ENCODE measurements at regions not wholly inside any gene's neighbourhood (a gene's known extent, or its start where the extent isn't known, plus 50 kb on each side); places are given as distances from the start of the nearest gene placed in this dataset.

DNA sequence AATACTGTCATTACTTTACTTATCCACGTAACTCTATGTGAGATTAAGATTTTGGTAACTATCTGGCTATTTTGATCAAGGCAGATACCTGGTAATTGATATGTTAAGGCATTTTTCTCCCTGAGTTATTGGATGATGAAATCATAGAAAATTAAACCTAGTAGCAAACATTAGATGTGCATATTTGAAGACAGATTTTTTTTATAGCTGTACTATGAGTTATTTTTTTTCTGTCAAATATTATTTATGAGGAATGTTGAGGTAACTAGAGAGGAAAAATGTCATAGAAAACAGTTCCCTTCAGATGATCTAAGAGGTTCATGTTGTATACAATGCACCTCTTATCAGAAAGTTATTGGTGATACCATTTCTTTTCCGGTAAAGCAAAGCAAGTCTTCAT is 64.9 kb upstream of the SLC38A2 start:
- no peaks in the 10 kb centered on the region for H4K20me1 ChIP-seq (ENCODE audit: insufficient read depth)

DNA sequence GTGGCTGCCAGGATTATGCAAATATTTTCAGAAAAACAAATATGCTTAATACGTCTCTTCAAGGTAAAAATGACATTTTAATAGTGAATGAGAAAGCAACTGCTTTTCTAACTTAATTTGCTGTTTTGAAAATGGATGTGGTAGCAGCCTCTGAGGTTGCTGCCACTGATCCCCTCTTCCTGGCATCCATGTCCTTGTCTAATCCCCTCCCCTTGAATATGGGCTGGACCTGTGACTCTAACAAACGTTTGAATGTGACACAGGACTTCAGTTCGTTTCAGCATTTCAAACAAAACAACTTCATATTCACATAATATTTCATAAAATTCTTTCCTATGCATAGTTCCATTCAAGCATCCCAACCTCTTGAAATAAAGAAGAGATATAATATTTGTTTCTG is 64.2 kb upstream of the SLC38A2 start:
- WGBS (ENCODE audit: low lambda C conversion rate) = 54% methylated on average over 3 of the region's 3 CpGs
- Histone ChIP-seq H3K4me2 (no peak overlapping the region), H3K4me1 (ENCODE audit: control insufficient read depth in 1 of 2, insufficient read depth in 2 of 2, low read depth in 1 of 2, low read length in 1 of 2) (peaks cover 2 to 42% of the 10 kb centered on the region in 2 experiments; a peak in 3 of 4 replicates), H3F3A (replicated peaks; ENCODE audit: insufficient read depth) (peaks cover 14% of the 10 kb centered on the region), H4K20me1 (ENCODE audit: insufficient read depth) (no peaks in the 10 kb centered on the region), H3K9ac (no peak overlapping the region), H3K4me3 (ENCODE audit: low read depth in 2 of 2, low read length in 1 of 2) (no peak overlapping the region), H3K79me2 (ENCODE audit: insufficient read depth) (no peaks in the 10 kb centered on the region), H2AFZ (ENCODE audit: low read depth) (no peak overlapping the region), H3K27me3 (ENCODE audit: insufficient read depth) (no peaks in the 10 kb centered on the region), H3K36me3 (replicated peaks in 1 of 2; ENCODE audit: control insufficient read depth in 1 of 2, insufficient read depth in 2 of 2, low read length in 1 of 2) (no peaks in the 10 kb centered on the region), H3K9me2 (no peaks in the 10 kb centered on the region), H3K27ac (ENCODE audit: low read depth in 2 of 2, low read length in 1 of 2) (no peak overlapping the region), H3K9me3 (no peaks in the 10 kb centered on the region)
- CTCF ChIA-PET = no interaction called here
- DNase-seq = no peak
- POLR2A ChIA-PET = no interaction called here
- TF ChIP-seq, protein P1, sequence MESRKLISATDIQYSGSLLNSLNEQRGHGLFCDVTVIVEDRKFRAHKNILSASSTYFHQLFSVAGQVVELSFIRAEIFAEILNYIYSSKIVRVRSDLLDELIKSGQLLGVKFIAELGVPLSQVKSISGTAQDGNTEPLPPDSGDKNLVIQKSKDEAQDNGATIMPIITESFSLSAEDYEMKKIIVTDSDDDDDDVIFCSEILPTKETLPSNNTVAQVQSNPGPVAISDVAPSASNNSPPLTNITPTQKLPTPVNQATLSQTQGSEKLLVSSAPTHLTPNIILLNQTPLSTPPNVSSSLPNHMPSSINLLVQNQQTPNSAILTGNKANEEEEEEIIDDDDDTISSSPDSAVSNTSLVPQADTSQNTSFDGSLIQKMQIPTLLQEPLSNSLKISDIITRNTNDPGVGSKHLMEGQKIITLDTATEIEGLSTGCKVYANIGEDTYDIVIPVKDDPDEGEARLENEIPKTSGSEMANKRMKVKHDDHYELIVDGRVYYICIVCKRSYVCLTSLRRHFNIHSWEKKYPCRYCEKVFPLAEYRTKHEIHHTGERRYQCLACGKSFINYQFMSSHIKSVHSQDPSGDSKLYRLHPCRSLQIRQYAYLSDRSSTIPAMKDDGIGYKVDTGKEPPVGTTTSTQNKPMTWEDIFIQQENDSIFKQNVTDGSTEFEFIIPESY (IDR thresholded peaks at IDR 0.05; ENCODE audit: borderline replicate concordance, low read depth) = no peak
- TF ChIP-seq MEF2A (IDR thresholded peaks at IDR 0.05; ENCODE audit: borderline replicate concordance, low read depth) (no peak), GATA2 (CRISPR knock-in tag; IDR thresholded peaks at IDR 0.05) (no peak), POLR2AphosphoS5 (IDR thresholded peaks at IDR 0.05; ENCODE audit: low read depth, low read length) (no peak), FOXM1 (IDR thresholded peaks at IDR 0.05; ENCODE audit: low read depth) (no peak), CHD2 (IDR thresholded peaks at IDR 0.05; ENCODE audit: low read length, partially characterized antibody) (no peak), RFX5 (IDR thresholded peaks at IDR 0.05; ENCODE audit: low read length) (no peak), RXRA (IDR thresholded peaks at IDR 0.05; ENCODE audit: borderline replicate concordance, low read depth) (no peak), SIN3A (IDR thresholded peaks at IDR 0.05; ENCODE audit: borderline replicate concordance, low read depth, low read length) (no peak)
- TF ChIP-seq, protein P2, sequence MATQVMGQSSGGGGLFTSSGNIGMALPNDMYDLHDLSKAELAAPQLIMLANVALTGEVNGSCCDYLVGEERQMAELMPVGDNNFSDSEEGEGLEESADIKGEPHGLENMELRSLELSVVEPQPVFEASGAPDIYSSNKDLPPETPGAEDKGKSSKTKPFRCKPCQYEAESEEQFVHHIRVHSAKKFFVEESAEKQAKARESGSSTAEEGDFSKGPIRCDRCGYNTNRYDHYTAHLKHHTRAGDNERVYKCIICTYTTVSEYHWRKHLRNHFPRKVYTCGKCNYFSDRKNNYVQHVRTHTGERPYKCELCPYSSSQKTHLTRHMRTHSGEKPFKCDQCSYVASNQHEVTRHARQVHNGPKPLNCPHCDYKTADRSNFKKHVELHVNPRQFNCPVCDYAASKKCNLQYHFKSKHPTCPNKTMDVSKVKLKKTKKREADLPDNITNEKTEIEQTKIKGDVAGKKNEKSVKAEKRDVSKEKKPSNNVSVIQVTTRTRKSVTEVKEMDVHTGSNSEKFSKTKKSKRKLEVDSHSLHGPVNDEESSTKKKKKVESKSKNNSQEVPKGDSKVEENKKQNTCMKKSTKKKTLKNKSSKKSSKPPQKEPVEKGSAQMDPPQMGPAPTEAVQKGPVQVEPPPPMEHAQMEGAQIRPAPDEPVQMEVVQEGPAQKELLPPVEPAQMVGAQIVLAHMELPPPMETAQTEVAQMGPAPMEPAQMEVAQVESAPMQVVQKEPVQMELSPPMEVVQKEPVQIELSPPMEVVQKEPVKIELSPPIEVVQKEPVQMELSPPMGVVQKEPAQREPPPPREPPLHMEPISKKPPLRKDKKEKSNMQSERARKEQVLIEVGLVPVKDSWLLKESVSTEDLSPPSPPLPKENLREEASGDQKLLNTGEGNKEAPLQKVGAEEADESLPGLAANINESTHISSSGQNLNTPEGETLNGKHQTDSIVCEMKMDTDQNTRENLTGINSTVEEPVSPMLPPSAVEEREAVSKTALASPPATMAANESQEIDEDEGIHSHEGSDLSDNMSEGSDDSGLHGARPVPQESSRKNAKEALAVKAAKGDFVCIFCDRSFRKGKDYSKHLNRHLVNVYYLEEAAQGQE (IDR thresholded peaks at IDR 0.05; ENCODE audit: low read depth, low read length) = no peak
- TF ChIP-seq, protein P3, sequence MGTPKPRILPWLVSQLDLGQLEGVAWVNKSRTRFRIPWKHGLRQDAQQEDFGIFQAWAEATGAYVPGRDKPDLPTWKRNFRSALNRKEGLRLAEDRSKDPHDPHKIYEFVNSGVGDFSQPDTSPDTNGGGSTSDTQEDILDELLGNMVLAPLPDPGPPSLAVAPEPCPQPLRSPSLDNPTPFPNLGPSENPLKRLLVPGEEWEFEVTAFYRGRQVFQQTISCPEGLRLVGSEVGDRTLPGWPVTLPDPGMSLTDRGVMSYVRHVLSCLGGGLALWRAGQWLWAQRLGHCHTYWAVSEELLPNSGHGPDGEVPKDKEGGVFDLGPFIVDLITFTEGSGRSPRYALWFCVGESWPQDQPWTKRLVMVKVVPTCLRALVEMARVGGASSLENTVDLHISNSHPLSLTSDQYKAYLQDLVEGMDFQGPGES (IDR thresholded peaks at IDR 0.05; ENCODE audit: low read depth, low read length) = no peak
- TF ChIP-seq, protein P4, sequence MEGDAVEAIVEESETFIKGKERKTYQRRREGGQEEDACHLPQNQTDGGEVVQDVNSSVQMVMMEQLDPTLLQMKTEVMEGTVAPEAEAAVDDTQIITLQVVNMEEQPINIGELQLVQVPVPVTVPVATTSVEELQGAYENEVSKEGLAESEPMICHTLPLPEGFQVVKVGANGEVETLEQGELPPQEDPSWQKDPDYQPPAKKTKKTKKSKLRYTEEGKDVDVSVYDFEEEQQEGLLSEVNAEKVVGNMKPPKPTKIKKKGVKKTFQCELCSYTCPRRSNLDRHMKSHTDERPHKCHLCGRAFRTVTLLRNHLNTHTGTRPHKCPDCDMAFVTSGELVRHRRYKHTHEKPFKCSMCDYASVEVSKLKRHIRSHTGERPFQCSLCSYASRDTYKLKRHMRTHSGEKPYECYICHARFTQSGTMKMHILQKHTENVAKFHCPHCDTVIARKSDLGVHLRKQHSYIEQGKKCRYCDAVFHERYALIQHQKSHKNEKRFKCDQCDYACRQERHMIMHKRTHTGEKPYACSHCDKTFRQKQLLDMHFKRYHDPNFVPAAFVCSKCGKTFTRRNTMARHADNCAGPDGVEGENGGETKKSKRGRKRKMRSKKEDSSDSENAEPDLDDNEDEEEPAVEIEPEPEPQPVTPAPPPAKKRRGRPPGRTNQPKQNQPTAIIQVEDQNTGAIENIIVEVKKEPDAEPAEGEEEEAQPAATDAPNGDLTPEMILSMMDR (IDR thresholded peaks at IDR 0.05) = no peak
- TF ChIP-seq, protein P5, sequence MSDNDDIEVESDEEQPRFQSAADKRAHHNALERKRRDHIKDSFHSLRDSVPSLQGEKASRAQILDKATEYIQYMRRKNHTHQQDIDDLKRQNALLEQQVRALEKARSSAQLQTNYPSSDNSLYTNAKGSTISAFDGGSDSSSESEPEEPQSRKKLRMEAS (IDR thresholded peaks at IDR 0.05; ENCODE audit: low read depth) = no peak
- TF ChIP-seq, protein P6, sequence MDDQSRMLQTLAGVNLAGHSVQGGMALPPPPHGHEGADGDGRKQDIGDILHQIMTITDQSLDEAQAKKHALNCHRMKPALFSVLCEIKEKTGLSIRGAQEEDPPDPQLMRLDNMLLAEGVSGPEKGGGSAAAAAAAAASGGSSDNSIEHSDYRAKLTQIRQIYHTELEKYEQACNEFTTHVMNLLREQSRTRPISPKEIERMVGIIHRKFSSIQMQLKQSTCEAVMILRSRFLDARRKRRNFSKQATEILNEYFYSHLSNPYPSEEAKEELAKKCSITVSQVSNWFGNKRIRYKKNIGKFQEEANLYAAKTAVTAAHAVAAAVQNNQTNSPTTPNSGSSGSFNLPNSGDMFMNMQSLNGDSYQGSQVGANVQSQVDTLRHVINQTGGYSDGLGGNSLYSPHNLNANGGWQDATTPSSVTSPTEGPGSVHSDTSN (IDR thresholded peaks at IDR 0.05) = no peak

More for the DNA sequence above, 64.9 kb upstream of the SLC38A2 start:
- DNase-seq = no peak
- Histone ChIP-seq H3K79me2 (ENCODE audit: insufficient read depth) (no peaks in the 10 kb centered on the region), H3K27me3 (ENCODE audit: insufficient read depth) (no peaks in the 10 kb centered on the region), H3F3A (replicated peaks; ENCODE audit: insufficient read depth) (peaks cover 7% of the 10 kb centered on the region), H3K4me3 (ENCODE audit: low read depth in 2 of 2, low read length in 1 of 2) (no peak overlapping the region), H3K9ac (no peak overlapping the region), H3K27ac (ENCODE audit: low read depth in 2 of 2, low read length in 1 of 2) (no peak overlapping the region), H3K4me2 (no peak overlapping the region), H3K9me3 (no peaks in the 10 kb centered on the region), H2AFZ (ENCODE audit: low read depth) (no peak overlapping the region), H3K36me3 (replicated peaks in 1 of 2; ENCODE audit: control insufficient read depth in 1 of 2, insufficient read depth in 2 of 2, low read length in 1 of 2) (no peaks in the 10 kb centered on the region), H3K4me1 (ENCODE audit: control insufficient read depth in 1 of 2, insufficient read depth in 2 of 2, low read depth in 1 of 2, low read length in 1 of 2) (peaks cover 0 to 44% of the 10 kb centered on the region in 2 experiments; a peak in 3 of 4 replicates), H3K9me2 (no peaks in the 10 kb centered on the region)
- ChIA-PET CTCF (no interaction called here), POLR2A (no interaction called here)
- no peak for TF ChIP-seq TAF1 (IDR thresholded peaks at IDR 0.05; ENCODE audit: borderline replicate concordance, low read depth, low read length)
- TF ChIP-seq, protein P6 (IDR thresholded peaks at IDR 0.05) = 0 out of 2 replicates have a peak, but pooled peaks have one; percentile 5
- 91% methylated on average over 2 of the region's 2 CpGs for WGBS (ENCODE audit: low lambda C conversion rate)
